Hematopoietic multipotent progenitor cell treated with erythropoietin and hydrocortisone succinate and interleukin-3 and kit ligand, for 8 days (in vitro differentiated cells): ENCODE measurements at regions not wholly inside any gene's neighbourhood (a gene's known extent, or its start where the extent isn't known, plus 50 kb on each side); places are given as distances from the start of the nearest gene placed in this dataset.
"Not testable (repeated sequence)": the region's sequence is repeated elsewhere in the genome, so short reads cannot be mapped to it uniquely, and the experiment has no call there.

Experiments
- DNase-seq: peaks from one replicate; pipeline ENCODE4 v3.0.0-alpha.2; 2015

DNA sequence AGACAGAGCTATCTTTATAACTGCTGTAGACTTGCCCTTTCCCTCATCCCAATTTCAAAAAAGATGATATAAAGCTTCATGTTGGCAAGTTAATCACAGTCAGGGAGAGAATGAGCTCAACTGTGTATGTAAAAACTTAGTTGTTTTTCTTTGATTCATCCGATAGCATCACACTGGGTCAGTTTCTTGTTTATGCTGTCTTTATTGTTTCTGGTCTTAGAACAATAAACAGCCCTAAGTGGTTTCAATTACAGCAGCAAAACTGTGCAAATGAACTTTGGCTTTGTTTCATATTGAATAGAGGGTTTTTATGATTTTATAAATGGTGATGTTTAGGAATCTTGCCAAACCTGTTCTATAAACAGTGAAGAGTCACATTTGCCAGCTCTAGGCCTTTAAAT lies 423.8 kb upstream of the CXADR start:
- no peak for DNase-seq

- no peak for DNase-seq
Observed at GRCh38 chr21:17101696-17102095, 411.1 kb upstream of the CXADR start.

- DNase-seq = no peak
Observed at GRCh38 chr21:17105932-17106331, 406.9 kb upstream of the CXADR start.

- no peak for DNase-seq
Observed at GRCh38 chr21:17114045-17114444, 398.8 kb upstream of the CXADR start.

GRCh38 chr21:17118638-17119384 lies 394.0 kb upstream of the CXADR start:
- no peak for DNase-seq

DNA sequence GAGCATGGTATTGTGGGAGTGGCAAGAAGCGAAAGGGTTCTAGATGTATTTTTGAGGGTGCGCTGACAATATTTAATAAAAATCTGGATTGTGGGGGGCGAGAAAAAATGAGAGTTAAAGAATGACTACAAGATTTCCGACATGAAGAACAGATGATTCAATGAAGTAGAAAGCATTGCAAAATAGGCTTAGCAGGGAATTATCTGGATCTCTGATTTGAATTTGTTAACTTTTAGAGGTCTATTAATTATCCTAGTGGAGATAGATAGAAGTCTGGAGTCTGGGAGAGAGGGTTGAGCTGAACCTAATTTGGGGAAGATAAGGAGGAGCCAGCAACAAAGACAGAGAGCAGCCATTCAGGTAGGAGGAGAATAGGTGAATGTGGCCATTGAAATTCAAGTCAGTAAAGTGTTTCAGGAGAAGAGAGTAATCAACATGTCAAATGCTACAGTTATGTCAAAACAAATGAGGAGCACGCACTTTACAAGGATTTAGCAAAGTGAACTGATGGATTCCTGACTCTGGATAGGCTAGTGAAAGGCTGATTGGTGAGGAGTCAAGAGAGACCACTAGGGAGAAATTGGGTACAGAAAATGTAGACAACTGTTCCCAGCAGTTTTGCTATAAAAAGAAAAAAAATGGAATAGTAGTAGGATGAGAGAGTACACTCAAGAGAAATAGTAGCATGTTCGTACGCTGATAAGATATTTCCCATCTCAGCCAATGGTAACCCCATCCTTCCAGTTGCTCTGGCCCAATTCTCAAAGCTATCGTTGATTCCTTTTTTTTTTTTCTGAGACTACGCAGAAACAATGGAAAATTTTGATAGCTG lies 393.2 kb upstream of the CXADR start:
- no peak for DNase-seq

GRCh38 chr21:17127395-17127794 lies 385.4 kb upstream of the CXADR start:
- DNase-seq = not testable (repeated sequence)

DNA sequence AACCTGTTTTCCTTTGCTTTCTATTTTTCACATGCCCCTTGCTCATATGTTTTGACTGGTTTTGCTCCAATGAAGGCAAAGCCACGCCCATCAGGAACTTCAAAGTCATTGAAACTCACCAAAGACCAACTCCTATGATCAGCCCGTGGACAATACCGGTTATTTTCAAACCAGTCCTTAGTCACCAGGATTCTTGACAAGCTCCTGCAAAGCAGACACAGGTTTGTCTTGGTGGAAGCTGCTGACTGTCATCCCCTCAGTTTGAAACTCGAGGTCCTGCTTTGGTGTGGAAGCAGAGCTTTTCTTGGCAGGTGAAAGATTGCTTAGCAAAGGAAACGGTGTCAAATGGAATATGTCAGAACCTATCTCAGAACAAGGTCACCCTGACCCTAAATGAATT lies 384.7 kb upstream of the CXADR start:
- DNase-seq = no peak

DNA sequence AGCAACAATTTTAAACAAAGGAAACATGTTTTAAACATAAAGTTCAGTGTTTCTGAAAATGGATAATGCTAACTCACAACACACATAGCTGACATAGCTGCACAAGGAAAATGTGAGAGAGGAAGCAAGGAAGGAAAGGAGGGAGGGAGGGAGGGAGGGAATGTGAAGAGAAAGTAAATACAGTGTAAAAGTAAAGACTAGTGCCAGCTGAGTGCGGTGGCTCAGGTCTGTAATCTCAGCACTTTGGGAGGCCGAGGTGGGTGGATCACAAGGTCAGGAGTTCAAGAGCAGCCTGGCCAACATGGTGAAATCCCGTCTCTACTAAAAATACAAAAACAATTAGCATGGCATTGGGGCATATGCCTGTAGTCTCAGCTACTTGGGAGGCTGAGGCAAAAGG lies 373.7 kb upstream of the CXADR start:
- not testable (repeated sequence) for DNase-seq

DNA sequence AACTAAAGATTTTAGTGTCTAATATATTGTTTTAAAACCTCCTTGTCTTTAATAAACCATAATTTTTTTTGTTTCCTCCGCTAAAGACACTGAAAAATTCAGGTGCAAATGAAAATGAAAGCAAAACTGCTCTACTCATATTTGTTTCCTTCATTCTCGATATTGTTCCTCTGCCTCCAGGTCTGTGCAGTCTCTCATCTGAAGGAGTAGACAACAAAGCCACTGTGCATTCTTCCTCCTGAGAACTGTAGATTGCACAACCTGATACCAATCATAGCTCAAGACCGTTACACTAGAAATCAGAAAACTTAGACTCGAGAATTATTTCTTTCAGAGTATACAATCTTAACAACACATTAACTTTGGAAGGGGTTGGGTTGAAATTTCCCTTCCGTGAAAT lies 373.1 kb upstream of the CXADR start:
- DNase-seq = no peak

GRCh38 chr21:17146426-17146825 lies 366.4 kb upstream of the CXADR start:
- no peak for DNase-seq

DNA sequence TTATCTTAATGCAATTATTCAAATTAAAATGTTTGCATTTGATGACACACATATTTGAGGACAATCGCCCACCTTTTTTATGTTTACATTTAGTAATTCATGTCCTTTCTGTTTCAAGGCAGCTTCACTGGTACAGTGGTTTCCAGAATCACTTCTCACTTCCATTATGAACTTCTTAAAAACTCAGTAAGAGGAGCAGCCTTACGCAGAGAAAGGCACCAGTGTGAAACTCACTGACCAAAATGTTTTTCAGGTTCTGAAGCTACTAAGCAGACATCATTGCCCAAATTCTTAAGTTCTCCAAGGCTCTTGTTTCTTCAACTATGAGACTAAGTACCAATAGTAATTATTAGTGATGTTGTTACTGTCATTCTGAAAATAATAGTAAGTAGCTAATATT lies 353.1 kb upstream of the CXADR start:
- no peak for DNase-seq

- DNase-seq = no peak
Observed at GRCh38 chr21:17185674-17186073, 327.2 kb upstream of the CXADR start.

GRCh38 chr21:17189963-17190362 lies 322.9 kb upstream of the CXADR start:
- no peak for DNase-seq

DNA sequence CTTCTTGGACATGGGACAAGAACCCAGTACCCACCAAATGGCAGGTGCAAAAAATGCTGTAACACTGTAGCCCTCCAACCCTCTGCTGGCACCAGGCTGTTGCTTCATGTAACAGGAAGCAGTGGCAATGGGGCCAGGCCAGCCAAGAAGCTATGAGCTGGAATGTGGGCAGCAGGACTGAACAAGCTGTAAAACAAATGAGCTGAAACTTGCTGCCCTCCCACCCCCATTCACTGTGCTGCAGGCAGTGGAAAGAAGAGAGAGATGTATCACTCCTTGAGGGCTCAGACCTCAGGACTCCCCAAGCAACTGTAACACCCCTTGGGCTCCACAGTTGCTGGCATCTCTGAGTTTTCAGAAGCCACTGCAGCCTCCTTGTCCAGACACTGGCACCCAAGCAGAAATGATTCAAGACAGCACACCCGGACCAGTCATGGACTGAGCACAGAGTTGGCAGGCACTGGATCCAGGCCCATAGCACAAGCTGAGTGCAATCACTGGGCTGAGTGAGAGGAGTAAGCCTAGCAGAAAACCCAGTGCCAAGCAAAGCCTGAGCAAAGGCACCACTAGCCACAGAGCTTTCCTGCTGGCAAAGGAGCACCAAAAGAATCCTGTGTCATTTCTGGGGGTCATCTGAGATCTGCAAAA lies 321.4 kb upstream of the CXADR start:
- DNase-seq = no peak

DNA sequence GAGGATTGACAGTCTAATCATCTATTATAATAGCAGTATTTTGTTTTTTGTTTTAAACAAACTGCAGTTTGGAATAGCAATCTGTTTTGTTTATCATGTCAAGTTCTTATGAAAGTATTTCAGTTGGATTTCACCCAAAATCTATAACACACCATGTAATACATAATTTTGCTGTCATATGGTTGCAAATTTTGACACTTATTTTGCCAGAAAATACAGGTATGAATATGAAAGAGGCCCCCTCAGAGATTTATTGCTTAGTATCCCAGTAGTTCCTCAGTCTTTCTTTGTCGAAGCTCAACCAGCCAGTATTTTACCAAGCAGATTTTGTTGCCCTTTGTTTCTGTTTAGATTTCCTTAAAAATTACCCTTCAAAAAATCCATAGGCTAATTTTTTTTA lies 317.5 kb upstream of the CXADR start:
- no peak for DNase-seq

DNA sequence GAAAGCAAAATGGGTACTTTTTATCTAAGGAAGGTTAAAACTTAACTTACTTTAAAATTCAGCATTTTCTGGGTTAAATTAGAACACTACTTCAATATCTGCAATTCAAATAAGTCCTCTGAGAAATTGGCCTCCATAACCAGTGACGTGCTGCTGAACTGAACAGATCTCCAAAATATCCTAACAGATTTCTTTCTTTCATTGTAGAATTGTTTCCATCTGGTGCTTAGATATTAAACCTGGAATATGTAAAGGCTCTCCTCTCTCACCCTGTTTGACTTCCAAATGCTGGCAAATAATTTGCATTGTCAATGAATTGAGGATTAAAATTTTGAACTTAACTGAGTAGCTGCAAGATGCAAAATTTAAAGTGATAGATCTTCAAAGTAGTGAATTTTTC lies 316.9 kb upstream of the CXADR start:
- DNase-seq = no peak

DNA sequence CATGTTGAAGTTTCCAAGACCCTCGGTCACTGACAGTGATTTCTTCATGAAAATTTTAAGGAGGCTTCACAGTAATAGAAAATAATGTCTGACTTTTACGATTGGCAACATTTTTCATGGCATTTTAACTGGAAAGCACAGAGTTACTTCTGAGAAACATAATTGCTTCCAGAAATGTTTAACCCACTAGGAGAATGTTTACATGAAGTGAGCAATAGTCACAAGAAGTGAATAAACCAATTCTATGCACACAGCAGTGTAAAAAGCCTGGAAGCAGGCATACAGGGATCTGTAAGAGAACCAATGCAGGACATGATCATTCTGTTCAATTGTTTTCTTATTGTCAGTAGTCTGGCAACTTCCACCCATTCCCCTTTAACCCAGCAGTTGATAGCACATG lies 316.2 kb upstream of the CXADR start:
- DNase-seq = no peak

DNA sequence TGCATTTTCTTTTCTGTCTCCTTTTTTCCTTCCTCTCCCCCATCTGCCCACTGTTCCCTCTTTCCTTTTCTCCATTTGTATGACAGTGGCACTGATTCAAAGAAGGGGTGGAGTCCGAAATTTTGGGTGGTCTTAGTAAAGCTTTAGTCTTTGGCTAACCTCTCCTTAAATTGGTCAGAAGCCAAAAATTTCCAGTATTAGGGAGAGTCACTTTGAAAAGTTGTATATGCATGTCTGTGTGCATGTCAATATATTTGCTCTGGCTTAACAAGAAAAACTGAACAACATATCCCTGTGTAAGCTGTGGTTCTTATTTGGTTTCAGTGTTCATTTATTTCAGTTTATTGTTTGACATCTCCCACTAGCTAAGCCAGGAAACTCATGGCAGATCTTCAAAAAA lies 314.8 kb upstream of the CXADR start:
- no peak for DNase-seq

GRCh38 chr21:17200250-17200649 lies 312.6 kb upstream of the CXADR start:
- DNase-seq = no peak

DNA sequence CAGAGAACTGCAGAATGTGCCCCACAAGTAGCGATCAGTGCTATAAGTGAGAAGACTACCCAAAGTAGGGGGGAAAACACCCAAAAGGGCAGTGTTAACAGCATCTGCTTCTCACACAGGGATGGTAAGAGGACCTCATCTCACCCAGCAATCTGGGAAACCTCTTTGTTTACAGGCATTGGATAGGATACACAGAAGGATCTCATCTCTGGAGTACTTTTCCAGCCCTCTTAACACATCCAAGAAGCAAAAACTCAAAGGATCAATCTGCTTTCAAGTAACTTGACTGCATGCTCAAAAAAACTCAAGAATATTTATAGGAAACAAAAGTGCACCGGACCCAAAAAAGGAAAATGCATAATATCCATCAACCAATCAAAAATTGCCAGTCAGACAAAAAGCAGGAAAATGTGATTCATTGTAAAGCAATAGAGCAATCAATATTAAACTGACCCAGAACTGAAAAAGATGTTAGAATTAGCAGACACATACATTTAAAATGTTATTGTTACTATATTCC lies 311.0 kb upstream of the CXADR start:
- DNase-seq = no peak

DNA sequence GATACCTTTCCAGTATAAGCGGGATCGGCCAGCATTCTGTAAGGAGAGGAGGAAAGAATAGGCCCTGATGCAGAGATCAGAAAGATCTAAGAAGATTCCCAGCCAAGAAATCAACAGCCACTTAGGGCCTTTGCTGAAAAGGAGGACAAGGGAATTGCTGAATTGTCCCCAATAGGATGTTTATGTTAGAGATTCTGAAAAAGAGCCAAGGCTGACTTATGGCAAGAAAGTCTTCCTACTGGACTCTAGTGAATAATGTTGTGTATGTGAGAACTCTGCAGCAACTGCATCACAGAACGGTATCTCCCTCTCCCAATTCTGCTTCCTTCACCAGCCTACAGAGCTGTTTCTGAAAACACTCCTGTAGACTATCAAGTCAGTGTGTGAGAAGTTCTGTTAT lies 298.0 kb upstream of the CXADR start:
- DNase-seq = no peak

GRCh38 chr21:17219050-17219449 lies 293.8 kb upstream of the CXADR start:
- not testable (repeated sequence) for DNase-seq

DNA sequence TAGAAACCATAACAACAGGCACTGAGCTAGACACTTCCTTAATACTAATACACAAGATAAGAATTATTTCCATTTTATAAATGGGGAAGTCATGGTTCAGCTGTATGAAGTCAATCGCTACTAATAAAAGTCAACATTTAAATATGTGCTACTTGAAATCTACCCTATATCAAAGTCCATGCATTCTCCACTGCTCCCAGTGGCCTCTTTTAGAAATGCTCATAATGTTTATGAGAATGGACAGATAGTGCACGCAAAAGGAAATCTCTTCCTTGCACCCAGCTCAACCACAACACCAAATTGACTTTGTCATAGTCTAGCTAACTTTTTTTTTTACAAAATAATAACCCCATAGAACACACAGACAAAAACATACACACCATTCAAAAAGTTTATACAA lies 281.7 kb upstream of the CXADR start:
- no peak for DNase-seq
